ENCODE measurements at regions not wholly inside any gene's neighbourhood (a gene's known extent, or its start where the extent isn't known, plus 50 kb on each side); places are given as distances from the start of the nearest gene placed in this dataset.

DNA sequence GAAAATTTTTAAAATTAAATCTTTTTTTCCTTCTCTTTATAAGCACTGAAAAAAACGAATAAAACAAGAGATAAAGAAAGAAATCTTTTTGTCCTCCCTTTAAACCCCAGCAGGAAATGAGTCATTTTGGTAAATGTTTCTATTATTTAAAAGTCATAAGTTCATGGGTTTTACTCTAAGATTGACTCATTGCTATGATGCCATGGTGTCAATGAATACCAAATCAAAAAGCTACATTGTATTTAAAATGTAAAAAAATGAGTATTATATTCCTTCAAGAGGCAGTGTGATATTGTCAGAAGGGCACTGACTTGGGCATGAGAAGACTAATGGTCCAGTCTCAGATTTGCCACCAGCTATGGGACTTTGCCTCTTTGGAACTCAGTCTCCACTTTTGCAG, 303.4 kb upstream of the DNAJC19 start:
- Mint-ChIP-seq H3K27ac (ENCODE audit: unreplicated experiment) (no peak overlapping the region), H3K4me3 (ENCODE audit: unreplicated experiment) (no peak overlapping the region), H3K4me1 (ENCODE audit: low read depth, unreplicated experiment) (peaks cover 40% of the 10 kb centered on the region)

GRCh38 chr3:181290941-181291340, 301.4 kb upstream of the DNAJC19 start:
- no peak for DNase-seq
- no peak for TF ChIP-seq CTCF (IDR thresholded peaks at IDR 0.05; ENCODE audit: partially characterized antibody, unreplicated experiment)
- no peaks in the 10 kb centered on the region for H3K27me3 Mint-ChIP-seq (ENCODE audit: unreplicated experiment)
- no peak overlapping the region for H3K4me3 Mint-ChIP-seq (ENCODE audit: unreplicated experiment)
- peaks cover 9% of the 10 kb centered on the region for H3K9me3 Mint-ChIP-seq (ENCODE audit: unreplicated experiment)
- H3K4me1 Mint-ChIP-seq (ENCODE audit: low read depth, unreplicated experiment) = peaks cover 26% of the 10 kb centered on the region
- peak overlapping the region; percentile 12 for H3K27ac Mint-ChIP-seq (ENCODE audit: unreplicated experiment)
- H3K36me3 Mint-ChIP-seq (ENCODE audit: unreplicated experiment) = peaks cover 4% of the 10 kb centered on the region

More for the DNA sequence above, 303.4 kb upstream of the DNAJC19 start:
- DNase-seq = no peak
- H3K9me3 Mint-ChIP-seq (ENCODE audit: unreplicated experiment) = peaks cover 9% of the 10 kb centered on the region
- H3K36me3 Mint-ChIP-seq (ENCODE audit: unreplicated experiment) = peaks cover 7% of the 10 kb centered on the region
- no peak for TF ChIP-seq CTCF (IDR thresholded peaks at IDR 0.05; ENCODE audit: partially characterized antibody, unreplicated experiment)
- H3K27me3 Mint-ChIP-seq (ENCODE audit: unreplicated experiment) = no peaks in the 10 kb centered on the region

DNA sequence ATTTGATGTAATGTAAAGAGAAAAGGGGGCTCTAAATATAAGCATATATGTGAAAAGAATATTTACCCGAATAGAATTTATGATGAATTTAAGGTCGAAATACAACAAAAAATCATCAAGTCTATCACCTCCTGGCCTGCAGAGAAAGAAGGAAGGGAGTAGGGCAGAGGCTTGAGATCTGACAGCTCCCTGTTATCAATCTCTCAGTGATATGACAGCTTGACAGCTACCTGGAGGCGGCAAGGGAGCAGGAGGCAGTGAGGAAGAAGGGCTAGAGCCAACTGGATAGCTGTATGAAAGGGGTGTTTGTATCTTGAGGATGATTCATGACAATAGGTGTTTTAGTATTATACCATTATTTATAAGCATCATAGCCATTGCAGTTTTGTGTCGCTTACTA, 299.8 kb upstream of the DNAJC19 start:
- Mint-ChIP-seq H3K9me3 (ENCODE audit: unreplicated experiment) (no peaks in the 10 kb centered on the region), H3K27ac (ENCODE audit: unreplicated experiment) (peak overlapping the region; percentile 38), H3K4me1 (ENCODE audit: low read depth, unreplicated experiment) (peaks cover 15% of the 10 kb centered on the region), H3K27me3 (ENCODE audit: unreplicated experiment) (no peaks in the 10 kb centered on the region), H3K4me3 (ENCODE audit: unreplicated experiment) (no peak overlapping the region), H3K36me3 (ENCODE audit: unreplicated experiment) (no peaks in the 10 kb centered on the region)
- DNase-seq = no peak
- no peak for TF ChIP-seq CTCF (IDR thresholded peaks at IDR 0.05; ENCODE audit: partially characterized antibody, unreplicated experiment)

DNA sequence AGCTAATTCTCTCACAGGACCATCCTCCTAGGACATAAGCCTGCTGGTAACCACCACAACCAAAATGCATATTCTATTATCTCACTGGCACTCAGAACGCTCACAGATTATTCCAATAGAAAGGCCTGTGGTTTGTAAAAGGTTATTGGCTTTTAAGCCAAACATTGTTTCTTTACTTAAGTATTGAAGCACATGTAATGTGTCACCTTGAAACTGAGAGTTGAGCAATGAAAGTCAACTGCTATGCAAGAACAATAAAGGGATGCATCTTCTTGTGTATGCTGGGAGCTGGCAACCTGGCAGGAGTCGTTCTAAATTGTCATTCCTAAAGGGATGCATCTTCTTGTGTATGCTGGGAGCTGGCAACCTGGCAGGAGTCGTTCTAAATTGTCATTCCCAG, 298.6 kb upstream of the DNAJC19 start:
- Mint-ChIP-seq H3K27ac (ENCODE audit: unreplicated experiment) (no peak overlapping the region), H3K4me1 (ENCODE audit: low read depth, unreplicated experiment) (peaks cover 16% of the 10 kb centered on the region), H3K9me3 (ENCODE audit: unreplicated experiment) (no peaks in the 10 kb centered on the region), H3K36me3 (ENCODE audit: unreplicated experiment) (no peaks in the 10 kb centered on the region), H3K4me3 (ENCODE audit: unreplicated experiment) (no peak overlapping the region), H3K27me3 (ENCODE audit: unreplicated experiment) (no peaks in the 10 kb centered on the region)
- DNase-seq = no peak
- no peak for TF ChIP-seq CTCF (IDR thresholded peaks at IDR 0.05; ENCODE audit: partially characterized antibody, unreplicated experiment)

DNA sequence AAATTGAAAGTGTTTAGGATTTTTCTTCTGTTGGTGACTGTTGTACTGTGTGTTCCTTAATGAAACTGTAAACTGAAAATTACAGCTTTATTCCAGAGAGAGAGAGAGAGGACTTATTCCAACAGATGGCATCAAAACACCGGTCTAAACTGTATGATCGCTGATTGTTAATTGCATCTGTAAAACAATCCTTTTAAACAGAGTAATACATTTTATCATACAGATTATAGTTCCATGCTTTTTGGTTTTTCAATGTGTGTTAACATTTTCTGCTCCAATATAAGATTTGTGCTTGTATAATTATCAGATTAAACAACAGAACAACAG, 289.7 kb upstream of the DNAJC19 start:
- Mint-ChIP-seq H3K27ac (ENCODE audit: unreplicated experiment) (no peak overlapping the region), H3K9me3 (ENCODE audit: unreplicated experiment) (no peaks in the 10 kb centered on the region), H3K36me3 (ENCODE audit: unreplicated experiment) (no peaks in the 10 kb centered on the region), H3K4me3 (ENCODE audit: unreplicated experiment) (no peak overlapping the region), H3K4me1 (ENCODE audit: low read depth, unreplicated experiment) (peaks cover 15% of the 10 kb centered on the region), H3K27me3 (ENCODE audit: unreplicated experiment) (no peaks in the 10 kb centered on the region)
- TF ChIP-seq CTCF (IDR thresholded peaks at IDR 0.05; ENCODE audit: partially characterized antibody, unreplicated experiment) = no peak
- no peak for DNase-seq

All from glutamatergic neuron (in vitro differentiated cells).